ENCODE measurements at regions not wholly inside any gene's neighbourhood (a gene's known extent, or its start where the extent isn't known, plus 50 kb on each side); places are given as distances from the start of the nearest gene placed in this dataset.

- Histone ChIP-seq H3K9ac (ENCODE audit: insufficient read length, low read depth) (no peak overlapping the region), H3K4me3 (ENCODE audit: insufficient read length, low read depth) (no peak overlapping the region), H3K27me3 (ENCODE audit: insufficient read depth, insufficient read length) (no peaks in the 10 kb centered on the region), H3K4me1 (ENCODE audit: insufficient read depth, insufficient read length) (no peaks in the 10 kb centered on the region), H3K9me3 (ENCODE audit: insufficient read depth, low read length) (peaks cover 14% of the 10 kb centered on the region; the same call in 1 of the 2 replicates), H3K36me3 (ENCODE audit: insufficient read depth, insufficient read length, low read length) (no peaks in the 10 kb centered on the region)
- no peak for DNase-seq (ENCODE audit: low read depth, low spot score)
- TF ChIP-seq YY1 (IDR thresholded peaks at IDR 0.05; ENCODE audit: insufficient read depth, insufficient read length) (no peak), ZNF274 (IDR thresholded peaks at IDR 0.05; ENCODE audit: low read depth, low read length) (no peak), SUZ12 (IDR thresholded peaks at IDR 0.05; ENCODE audit: extremely low read depth, insufficient read depth, insufficient read length) (no peak)
Observed at GRCh38 chr1:117747605-117748004, 141.8 kb downstream of the TENT5C start.

GRCh38 chr1:117751321-117751720 lies 145.5 kb downstream of the TENT5C start:
- TF ChIP-seq SUZ12 (IDR thresholded peaks at IDR 0.05; ENCODE audit: extremely low read depth, insufficient read depth, insufficient read length): no peak
- TF ChIP-seq ZNF274 (IDR thresholded peaks at IDR 0.05; ENCODE audit: low read depth, low read length): no peak
- TF ChIP-seq YY1 (IDR thresholded peaks at IDR 0.05; ENCODE audit: insufficient read depth, insufficient read length): no peak
- H3K4me3 ChIP-seq (ENCODE audit: insufficient read length, low read depth): no peak overlapping the region
- H3K9ac ChIP-seq (ENCODE audit: insufficient read length, low read depth): no peak overlapping the region
- peaks cover 13% of the 10 kb centered on the region; the same call in 1 of the 2 replicates for H3K9me3 ChIP-seq (ENCODE audit: insufficient read depth, low read length)
- H3K36me3 ChIP-seq (ENCODE audit: insufficient read depth, insufficient read length, low read length): no peaks in the 10 kb centered on the region
- no peaks in the 10 kb centered on the region for H3K4me1 ChIP-seq (ENCODE audit: insufficient read depth, insufficient read length)
- H3K27me3 ChIP-seq (ENCODE audit: insufficient read depth, insufficient read length): no peaks in the 10 kb centered on the region
- no peak for DNase-seq (ENCODE audit: low read depth, low spot score)

GRCh38 chr1:117752661-117753060 lies 146.8 kb downstream of the TENT5C start:
- TF ChIP-seq YY1 (IDR thresholded peaks at IDR 0.05; ENCODE audit: insufficient read depth, insufficient read length): no peak
- no peak for TF ChIP-seq ZNF274 (IDR thresholded peaks at IDR 0.05; ENCODE audit: low read depth, low read length)
- no peak for TF ChIP-seq SUZ12 (IDR thresholded peaks at IDR 0.05; ENCODE audit: extremely low read depth, insufficient read depth, insufficient read length)
- no peaks in the 10 kb centered on the region for H3K4me1 ChIP-seq (ENCODE audit: insufficient read depth, insufficient read length)

GRCh38 chr1:117753232-117753631 lies 147.4 kb downstream of the TENT5C start:
- H3K9me3 ChIP-seq (ENCODE audit: insufficient read depth, low read length): no peaks in the 10 kb centered on the region
- DNase-seq (ENCODE audit: low read depth, low spot score): no peak
- no peaks in the 10 kb centered on the region for H3K36me3 ChIP-seq (ENCODE audit: insufficient read depth, insufficient read length, low read length)
- TF ChIP-seq SUZ12 (IDR thresholded peaks at IDR 0.05; ENCODE audit: extremely low read depth, insufficient read depth, insufficient read length) (no peak), ZNF274 (IDR thresholded peaks at IDR 0.05; ENCODE audit: low read depth, low read length) (no peak), YY1 (IDR thresholded peaks at IDR 0.05; ENCODE audit: insufficient read depth, insufficient read length) (no peak)
- peaks cover 4% of the 10 kb centered on the region for H3K27me3 ChIP-seq (ENCODE audit: insufficient read depth, insufficient read length)
- H3K4me3 ChIP-seq (ENCODE audit: insufficient read length, low read depth): no peak overlapping the region
- H3K9ac ChIP-seq (ENCODE audit: insufficient read length, low read depth): no peak overlapping the region
- H3K4me1 ChIP-seq (ENCODE audit: insufficient read depth, insufficient read length): no peaks in the 10 kb centered on the region

More at GRCh38 chr1:117752661-117753060, 146.8 kb downstream of the TENT5C start:
- no peak overlapping the region for H3K9ac ChIP-seq (ENCODE audit: insufficient read length, low read depth)
- H3K9me3 ChIP-seq (ENCODE audit: insufficient read depth, low read length): no peaks in the 10 kb centered on the region
- H3K36me3 ChIP-seq (ENCODE audit: insufficient read depth, insufficient read length, low read length): no peaks in the 10 kb centered on the region
- peaks cover under 1% of the 10 kb centered on the region for H3K27me3 ChIP-seq (ENCODE audit: insufficient read depth, insufficient read length)
- no peak for DNase-seq (ENCODE audit: low read depth, low spot score)
- H3K4me3 ChIP-seq (ENCODE audit: insufficient read length, low read depth): no peak overlapping the region

GRCh38 chr1:117753652-117754051 lies 147.8 kb downstream of the TENT5C start:
- no peaks in the 10 kb centered on the region for H3K4me1 ChIP-seq (ENCODE audit: insufficient read depth, insufficient read length)
- no peak for DNase-seq (ENCODE audit: low read depth, low spot score)
- peaks cover 4% of the 10 kb centered on the region for H3K27me3 ChIP-seq (ENCODE audit: insufficient read depth, insufficient read length)
- H3K36me3 ChIP-seq (ENCODE audit: insufficient read depth, insufficient read length, low read length): no peaks in the 10 kb centered on the region
- H3K9me3 ChIP-seq (ENCODE audit: insufficient read depth, low read length): no peaks in the 10 kb centered on the region
- TF ChIP-seq SUZ12 (IDR thresholded peaks at IDR 0.05; ENCODE audit: extremely low read depth, insufficient read depth, insufficient read length) (no peak), ZNF274 (IDR thresholded peaks at IDR 0.05; ENCODE audit: low read depth, low read length) (no peak), YY1 (IDR thresholded peaks at IDR 0.05; ENCODE audit: insufficient read depth, insufficient read length) (no peak)
- H3K4me3 ChIP-seq (ENCODE audit: insufficient read length, low read depth): no peak overlapping the region
- H3K9ac ChIP-seq (ENCODE audit: insufficient read length, low read depth): no peak overlapping the region

- Histone ChIP-seq H3K4me1 (ENCODE audit: insufficient read depth, insufficient read length) (peaks cover 4% of the 10 kb centered on the region), H3K9ac (ENCODE audit: insufficient read length, low read depth) (no peak overlapping the region), H3K36me3 (ENCODE audit: insufficient read depth, insufficient read length, low read length) (no peaks in the 10 kb centered on the region), H3K9me3 (ENCODE audit: insufficient read depth, low read length) (no peaks in the 10 kb centered on the region), H3K4me3 (ENCODE audit: insufficient read length, low read depth) (no peak overlapping the region), H3K27me3 (ENCODE audit: insufficient read depth, insufficient read length) (peaks cover 4% of the 10 kb centered on the region)
- DNase-seq (ENCODE audit: low read depth, low spot score): peak; percentile 84
- TF ChIP-seq ZNF274 (IDR thresholded peaks at IDR 0.05; ENCODE audit: low read depth, low read length): no peak
- no peak for TF ChIP-seq YY1 (IDR thresholded peaks at IDR 0.05; ENCODE audit: insufficient read depth, insufficient read length)
- TF ChIP-seq SUZ12 (IDR thresholded peaks at IDR 0.05; ENCODE audit: extremely low read depth, insufficient read depth, insufficient read length): no peak
Observed at GRCh38 chr1:117754061-117754969, 148.5 kb downstream of the TENT5C start.

GRCh38 chr1:117757668-117758067 lies 151.8 kb downstream of the TENT5C start:
- no peak overlapping the region for H3K9ac ChIP-seq (ENCODE audit: insufficient read length, low read depth)
- H3K9me3 ChIP-seq (ENCODE audit: insufficient read depth, low read length): 0 out of 2 replicates have a peak, but pooled peaks cover 4% of the 10 kb centered on the region
- H3K4me3 ChIP-seq (ENCODE audit: insufficient read length, low read depth): no peak overlapping the region
- DNase-seq (ENCODE audit: low read depth, low spot score): no peak
- H3K36me3 ChIP-seq (ENCODE audit: insufficient read depth, insufficient read length, low read length): no peaks in the 10 kb centered on the region
- TF ChIP-seq ZNF274 (IDR thresholded peaks at IDR 0.05; ENCODE audit: low read depth, low read length) (no peak), SUZ12 (IDR thresholded peaks at IDR 0.05; ENCODE audit: extremely low read depth, insufficient read depth, insufficient read length) (no peak), YY1 (IDR thresholded peaks at IDR 0.05; ENCODE audit: insufficient read depth, insufficient read length) (no peak)
- H3K27me3 ChIP-seq (ENCODE audit: insufficient read depth, insufficient read length): peaks cover 4% of the 10 kb centered on the region
- peaks cover 4% of the 10 kb centered on the region for H3K4me1 ChIP-seq (ENCODE audit: insufficient read depth, insufficient read length)
